CD4-positive, alpha-beta memory T cell (primary cell): ENCODE measurements at regions not wholly inside any gene's neighbourhood (a gene's known extent, or its start where the extent isn't known, plus 50 kb on each side); places are given as distances from the start of the nearest gene placed in this dataset.

Source experiments
- CTCF ChIA-PET: fragments of 350-600 bp; sonication (Branson Sonifier 250); formaldehyde crosslinking; loops from one replicate; lab custom pipeline; 2021; ENCODE audit warnings: inconsistent platforms; ENCODE audit not compliant: partially characterized antibody; lab: Charles Lee
- POLR2A ChIA-PET: fragments of 350-600 bp; sonication (Branson Sonifier 250); formaldehyde crosslinking; loops from one replicate; lab custom pipeline; 2021; ENCODE audit not compliant: partially characterized antibody; lab: Charles Lee
- DNase-seq, 5 donors: peaks; one replicate each; pipeline versions ENCODE4 v3.0.0 to v3.0.0-alpha.2; 2020 to 2022; ENCODE audit warnings: mixed read lengths in 1 of 5
- H3K27ac ChIP-seq: one replicate; pipeline ENCODE4 v1.7.0; 2013; ENCODE audit warnings: low read depth, low read length
- H3K27me3 ChIP-seq: 2 replicates; pipeline ENCODE4 v1.7.0; 2013; ENCODE audit warnings: mild to moderate bottlenecking, low read length, moderate library complexity; ENCODE audit not compliant: insufficient read depth
- H3K36me3 ChIP-seq: 2 replicates; pipeline ENCODE4 v1.7.0; 2013; ENCODE audit warnings: mild to moderate bottlenecking, low read length, moderate library complexity; ENCODE audit not compliant: insufficient read depth
- H3K4me1 ChIP-seq: 2 replicates; pipeline ENCODE4 v1.7.0; 2013; ENCODE audit warnings: mild to moderate bottlenecking, low read length, moderate library complexity; ENCODE audit not compliant: insufficient read depth
- H3K4me3 ChIP-seq, 2 donors: one replicate each; pipeline ENCODE4 v1.7.0; 2013; ENCODE audit warnings: low read length in 2 of 2, mild to moderate bottlenecking in 1 of 2
- H3K9me3 ChIP-seq, 2 donors: one replicate each; pipeline ENCODE4 v1.7.0; 2013; ENCODE audit warnings: low read length in 2 of 2, control low read depth in 1 of 2; ENCODE audit not compliant: control insufficient read depth in 1 of 2
- H3K27ac Mint-ChIP-seq, 7 donors: one replicate each; pipeline ENCODE4 v1.8.0; 2020 to 2021; ENCODE audit warnings: mixed read lengths in 7 of 7, mild to moderate bottlenecking in 6 of 7, inconsistent platforms in 3 of 7, moderate library complexity in 3 of 7
- H3K27me3 Mint-ChIP-seq, 2 donors: one replicate each; pipeline ENCODE4 v1.8.0; 2020 to 2021; ENCODE audit warnings: mixed read lengths in 2 of 2
- H3K36me3 Mint-ChIP-seq, 2 donors: one replicate each; pipeline ENCODE4 v1.8.0; 2020 to 2021; ENCODE audit warnings: mixed read lengths in 2 of 2, inconsistent platforms in 1 of 2, mild to moderate bottlenecking in 1 of 2
- H3K4me1 Mint-ChIP-seq, 4 donors: one replicate each; pipeline ENCODE4 v1.8.0; 2020 to 2021; ENCODE audit warnings: mixed read lengths in 4 of 4, mild to moderate bottlenecking in 1 of 4
- H3K4me3 Mint-ChIP-seq, 8 donors: one replicate each; pipeline ENCODE4 v1.8.0; 2020 to 2021; ENCODE audit warnings: mixed read lengths in 8 of 8, mild to moderate bottlenecking in 7 of 8, moderate library complexity in 6 of 8, inconsistent platforms in 3 of 8
- H3K9me3 Mint-ChIP-seq, 8 donors: one replicate each; pipeline ENCODE4 v1.8.0; 2020 to 2021; ENCODE audit warnings: mixed read lengths in 8 of 8, mild to moderate bottlenecking in 5 of 8, inconsistent platforms in 3 of 8, moderate library complexity in 1 of 8
- intact Hi-C: fragments of 100-400 bp; cut with micrococcal nuclease; formaldehyde crosslinking; loops from one replicate; pipeline ENCODE4 v1.15.1; 2023

DNA sequence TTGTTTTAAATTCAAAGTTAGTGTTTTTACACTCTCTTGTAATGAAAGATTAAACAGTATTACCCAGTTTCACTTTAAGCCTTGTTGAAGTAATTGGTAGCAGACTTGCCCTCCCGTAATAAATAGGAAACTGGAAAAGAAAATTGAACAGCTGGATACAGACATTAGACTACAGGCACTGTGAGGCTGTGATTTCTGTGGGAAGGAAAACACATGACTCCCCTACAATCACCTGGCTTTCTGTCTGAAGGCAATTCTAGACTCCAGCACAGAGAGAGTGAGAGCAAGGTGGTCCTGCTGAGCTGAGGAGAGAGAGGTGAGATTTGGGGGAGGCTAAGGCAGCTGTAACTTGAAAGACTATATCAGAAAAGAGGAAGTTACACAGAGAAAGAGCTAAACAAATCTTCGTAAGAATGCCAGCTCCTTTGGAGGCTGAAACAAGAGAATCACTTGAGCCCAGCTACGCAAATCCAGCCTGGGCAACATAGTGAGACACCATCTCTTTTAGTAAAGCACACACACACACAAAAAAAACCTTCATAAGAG, 57.8 kb upstream of the CDYL2 start:
- no peak overlapping the region for H3K27ac ChIP-seq
- peaks cover 0 to 28% (median 24%) of the 10 kb centered on the region in 8 donors for H3K9me3 Mint-ChIP-seq
- DNase-seq, result no peak
- no peaks in the 10 kb centered on the region for H3K36me3 ChIP-seq
- H3K27me3 ChIP-seq, result no peaks in the 10 kb centered on the region
- no peaks in the 10 kb centered on the region for H3K36me3 Mint-ChIP-seq
- POLR2A ChIA-PET, result no interaction called here
- no peak overlapping the region for H3K27ac Mint-ChIP-seq
- no peaks in the 10 kb centered on the region for H3K4me1 Mint-ChIP-seq
- peaks cover 21 to 28% of the 10 kb centered on the region in 2 donors for H3K27me3 Mint-ChIP-seq
- H3K4me3 Mint-ChIP-seq, result no peak overlapping the region
- H3K9me3 ChIP-seq, result no peaks in the 10 kb centered on the region
- CTCF ChIA-PET, result no interaction called here
- H3K4me1 ChIP-seq, result no peaks in the 10 kb centered on the region
- H3K4me3 ChIP-seq, result no peak overlapping the region
- intact Hi-C loops, result no loop called here
